GM23248 (cell line): ENCODE measurements at regions not wholly inside any gene's neighbourhood (a gene's known extent, or its start where the extent isn't known, plus 50 kb on each side); places are given as distances from the start of the nearest gene placed in this dataset.

Experiments
- DNase-seq: peaks from one replicate; pipeline ENCODE4 v3.0.0-alpha.2; 2015
- H2AFZ ChIP-seq: fragments of 200-600 bp; sonication (generic); 2 replicates; pipeline ENCODE4 v1.6.1; 2016; ENCODE audit warnings: antibody characterized with exemption
- H3F3A ChIP-seq: fragments of 200-600 bp; sonication (generic); 2 replicates; pipeline ENCODE4 v1.6.1; 2016; ENCODE audit warnings: mild to moderate bottlenecking, antibody characterized with exemption, mixed run types; ENCODE audit not compliant: insufficient read depth
- H3K27ac ChIP-seq: fragments of 200-600 bp; sonication (generic); 2 replicates; pipeline ENCODE4 v1.5.1; 2016; ENCODE audit warnings: mild to moderate bottlenecking
- H3K27me3 ChIP-seq: fragments of 200-600 bp; sonication (generic); replicated peaks from 2 replicates; pipeline ENCODE4 v1.6.1; 2016; ENCODE audit warnings: mild to moderate bottlenecking; ENCODE audit not compliant: insufficient read depth
- H3K36me3 ChIP-seq: fragments of 200-600 bp; sonication (generic); 2 replicates; pipeline ENCODE4 v1.6.1; 2016; ENCODE audit warnings: low read depth, mild to moderate bottlenecking
- H3K4me1 ChIP-seq: fragments of 200-600 bp; sonication (generic); 2 replicates; pipeline ENCODE4 v1.6.1; 2016; ENCODE audit warnings: mild to moderate bottlenecking; ENCODE audit not compliant: insufficient read depth
- H3K4me2 ChIP-seq: fragments of 200-600 bp; sonication (generic); one replicate; pipeline ENCODE4 v1.6.1; 2016; ENCODE audit warnings: mild to moderate bottlenecking; ENCODE audit not compliant: unreplicated experiment
- H3K4me3 ChIP-seq: fragments of 200-600 bp; sonication (generic); 2 replicates; pipeline ENCODE4 v1.5.1; 2016; ENCODE audit warnings: mild to moderate bottlenecking
- H3K79me2 ChIP-seq: fragments of 200-600 bp; sonication (generic); 2 replicates; pipeline ENCODE4 v1.6.1; 2016; ENCODE audit warnings: mild to moderate bottlenecking; ENCODE audit not compliant: insufficient read depth
- H3K9ac ChIP-seq: fragments of 200-600 bp; sonication (generic); 2 replicates; pipeline ENCODE4 v1.6.1; 2016; ENCODE audit warnings: mild to moderate bottlenecking
- H3K9me2 ChIP-seq: fragments of 200-600 bp; sonication (generic); 2 replicates; pipeline ENCODE4 v1.6.1; 2016; ENCODE audit warnings: mixed run types, mild to moderate bottlenecking, moderate library complexity; ENCODE audit not compliant: insufficient read depth
- H3K9me3 ChIP-seq: fragments of 200-600 bp; sonication (generic); one replicate; pipeline ENCODE4 v1.6.1; 2017; ENCODE audit warnings: low read depth
- H4K20me1 ChIP-seq: fragments of 200-600 bp; sonication (generic); 2 replicates; pipeline ENCODE4 v1.6.0; 2016; ENCODE audit not compliant: insufficient read depth
- EZH2 ChIP-seq: fragments of 200-600 bp; sonication (generic); IDR thresholded peaks from 2 replicates; pipeline ENCODE4 v1.6.1; 2018; ENCODE audit warnings: antibody characterized with exemption, mild to moderate bottlenecking; ENCODE audit not compliant: insufficient read depth, poor library complexity, severe bottlenecking
- EZH2phosphoT487 ChIP-seq: fragments of 200-600 bp; sonication (generic); IDR thresholded peaks from 2 replicates; pipeline ENCODE4 v1.6.1; 2018; ENCODE audit warnings: antibody characterized with exemption, moderate library complexity, mild to moderate bottlenecking, low read depth; ENCODE audit not compliant: insufficient read depth
- WGBS, 2 experiments: methylation state at CpG; one replicate each; pipeline ENCODE4 v1.1.6; 2015 to 2017; ENCODE audit warnings: low lambda C conversion rate in 2 of 2, low coverage in 1 of 2; ENCODE audit errors: missing lambda C conversion rate in 2 of 2; 5-methylcytosine and 5-hydroxymethylcytosine counted together
- in situ Hi-C: fragments of 300-500 bp; cut with MboI; formaldehyde crosslinking; loops from 2 replicates; pipeline ENCODE4 v1.15.0; 2020

- H3K4me2 ChIP-seq = no peak overlapping the region
- H3F3A ChIP-seq = no peaks in the 10 kb centered on the region
- DNase-seq = no peak
- TF ChIP-seq EZH2 = no peak
- no peak for TF ChIP-seq EZH2phosphoT487
- H4K20me1 ChIP-seq = no peaks in the 10 kb centered on the region
- no peaks in the 10 kb centered on the region for H3K4me1 ChIP-seq
- H3K9ac ChIP-seq = no peak overlapping the region
- in situ Hi-C loops = no loop called here
- no peaks in the 10 kb centered on the region for H3K79me2 ChIP-seq
- no peaks in the 10 kb centered on the region for H3K9me3 ChIP-seq
- no peak overlapping the region for H3K4me3 ChIP-seq
- WGBS, 2 experiments = 8 to 11% methylated on average over 9 of the region's 9 CpGs
- no peak overlapping the region for H2AFZ ChIP-seq
- no peak overlapping the region for H3K27ac ChIP-seq
- no peaks in the 10 kb centered on the region for H3K9me2 ChIP-seq
- no peaks in the 10 kb centered on the region for H3K36me3 ChIP-seq
- H3K27me3 ChIP-seq = no peaks in the 10 kb centered on the region
Measured at GRCh38 chr2:21356086-21356856, 232.5 kb downstream of the TDRD15 start.

- Histone ChIP-seq H4K20me1 (no peaks in the 10 kb centered on the region), H3K4me3 (no peak overlapping the region), H3K27ac (no peak overlapping the region), H3K9ac (no peak overlapping the region), H3K9me2 (no peaks in the 10 kb centered on the region), H3K27me3 (no peaks in the 10 kb centered on the region), H2AFZ (no peak overlapping the region), H3F3A (no peaks in the 10 kb centered on the region), H3K4me1 (no peaks in the 10 kb centered on the region), H3K9me3 (no peaks in the 10 kb centered on the region), H3K79me2 (no peaks in the 10 kb centered on the region), H3K4me2 (no peak overlapping the region), H3K36me3 (no peaks in the 10 kb centered on the region)
- WGBS, 2 experiments = 4 to 6% methylated on average over 3 of the region's 3 CpGs
- in situ Hi-C loops = no loop called here
- TF ChIP-seq EZH2 (no peak), EZH2phosphoT487 (no peak)
- no peak for DNase-seq
Measured at GRCh38 chr2:21356857-21357255, 233.1 kb downstream of the TDRD15 start.

- no peak overlapping the region for H3K4me2 ChIP-seq
- H3K27me3 ChIP-seq = no peaks in the 10 kb centered on the region
- in situ Hi-C loops = no loop called here
- no peak for DNase-seq
- TF ChIP-seq EZH2phosphoT487 (no peak), EZH2 (no peak)
- no peaks in the 10 kb centered on the region for H3F3A ChIP-seq
- no peak overlapping the region for H3K27ac ChIP-seq
- 0% methylated on average over 2 of the region's 2 CpGs for WGBS, 2 experiments
- no peak overlapping the region for H3K9ac ChIP-seq
- H3K9me2 ChIP-seq = no peaks in the 10 kb centered on the region
- no peak overlapping the region for H2AFZ ChIP-seq
- no peak overlapping the region for H3K4me3 ChIP-seq
- no peaks in the 10 kb centered on the region for H4K20me1 ChIP-seq
- no peaks in the 10 kb centered on the region for H3K36me3 ChIP-seq
- no peaks in the 10 kb centered on the region for H3K4me1 ChIP-seq
- no peaks in the 10 kb centered on the region for H3K79me2 ChIP-seq
- H3K9me3 ChIP-seq = no peaks in the 10 kb centered on the region
Measured at GRCh38 chr2:21358976-21359375, 235.2 kb downstream of the TDRD15 start.

GRCh38 chr2:21361384-21361783, 237.6 kb downstream of the TDRD15 start:
- Histone ChIP-seq H3K27me3 (no peaks in the 10 kb centered on the region), H3K4me1 (no peaks in the 10 kb centered on the region), H3K9me3 (no peaks in the 10 kb centered on the region), H3K79me2 (no peaks in the 10 kb centered on the region), H4K20me1 (no peaks in the 10 kb centered on the region), H3F3A (no peaks in the 10 kb centered on the region), H3K4me3 (no peak overlapping the region), H3K9ac (no peak overlapping the region), H3K27ac (no peak overlapping the region), H3K9me2 (no peaks in the 10 kb centered on the region), H2AFZ (no peak overlapping the region), H3K4me2 (no peak overlapping the region), H3K36me3 (no peaks in the 10 kb centered on the region)
- 8 to 20% methylated on average over 3 of the region's 3 CpGs for WGBS, 2 experiments
- in situ Hi-C loops = no loop called here
- TF ChIP-seq EZH2 (no peak), EZH2phosphoT487 (no peak)
- DNase-seq = no peak
